SK-N-SH (cell line): ENCODE measurements at regions not wholly inside any gene's neighbourhood (a gene's known extent, or its start where the extent isn't known, plus 50 kb on each side); places are given as distances from the start of the nearest gene placed in this dataset.

Experiments
- CTCF ChIP-seq: fragments of 200-600 bp; sonication (generic); IDR thresholded peaks from 2 replicates; pipeline ENCODE4 v1.6.1; 2017; ENCODE audit warnings: antibody characterized with exemption, mild to moderate bottlenecking, moderate library complexity
- EP300 ChIP-seq, 2 experiments: IDR thresholded peaks; 2 replicates each; pipeline versions ENCODE4 v1.4.0 to v1.6.1; 2012; ENCODE audit warnings: borderline replicate concordance in 1 of 2, low read depth in 1 of 2, low read length in 1 of 2
- GABPA ChIP-seq: IDR thresholded peaks from 2 replicates; pipeline ENCODE4 v1.4.0; 2012; ENCODE audit warnings: low read depth, mild to moderate bottlenecking
- POLR2AphosphoS5 ChIP-seq: IDR thresholded peaks from 2 replicates; pipeline ENCODE4 v1.6.1; 2012; ENCODE audit warnings: low read depth, low read length
- SIN3A ChIP-seq: IDR thresholded peaks from 2 replicates; pipeline ENCODE4 v1.6.1; 2012; ENCODE audit warnings: low read depth, mild to moderate bottlenecking, low read length, moderate library complexity, borderline replicate concordance
- TF ChIP-seq, protein P1 (sequence below): IDR thresholded peaks from 2 replicates; pipeline ENCODE4 v1.4.0; 2012; ENCODE audit warnings: low read depth, borderline replicate concordance

GRCh38 chr17:73865831-73866230 lies 221.6 kb upstream of the SDK2 start:
- TF ChIP-seq POLR2AphosphoS5, result no peak
- no peak for TF ChIP-seq SIN3A
- no peak for TF ChIP-seq CTCF
- TF ChIP-seq, protein P1, sequence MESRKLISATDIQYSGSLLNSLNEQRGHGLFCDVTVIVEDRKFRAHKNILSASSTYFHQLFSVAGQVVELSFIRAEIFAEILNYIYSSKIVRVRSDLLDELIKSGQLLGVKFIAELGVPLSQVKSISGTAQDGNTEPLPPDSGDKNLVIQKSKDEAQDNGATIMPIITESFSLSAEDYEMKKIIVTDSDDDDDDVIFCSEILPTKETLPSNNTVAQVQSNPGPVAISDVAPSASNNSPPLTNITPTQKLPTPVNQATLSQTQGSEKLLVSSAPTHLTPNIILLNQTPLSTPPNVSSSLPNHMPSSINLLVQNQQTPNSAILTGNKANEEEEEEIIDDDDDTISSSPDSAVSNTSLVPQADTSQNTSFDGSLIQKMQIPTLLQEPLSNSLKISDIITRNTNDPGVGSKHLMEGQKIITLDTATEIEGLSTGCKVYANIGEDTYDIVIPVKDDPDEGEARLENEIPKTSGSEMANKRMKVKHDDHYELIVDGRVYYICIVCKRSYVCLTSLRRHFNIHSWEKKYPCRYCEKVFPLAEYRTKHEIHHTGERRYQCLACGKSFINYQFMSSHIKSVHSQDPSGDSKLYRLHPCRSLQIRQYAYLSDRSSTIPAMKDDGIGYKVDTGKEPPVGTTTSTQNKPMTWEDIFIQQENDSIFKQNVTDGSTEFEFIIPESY, result no peak
- no peak for TF ChIP-seq EP300 (IDR thresholded peaks at IDR 0.05; ENCODE audit: borderline replicate concordance in 1 of 2, low read depth in 1 of 2, low read length in 1 of 2)
- no peak for TF ChIP-seq GABPA
